ENCODE measurements at regions not wholly inside any gene's neighbourhood (a gene's known extent, or its start where the extent isn't known, plus 50 kb on each side); places are given as distances from the start of the nearest gene placed in this dataset.

DNA sequence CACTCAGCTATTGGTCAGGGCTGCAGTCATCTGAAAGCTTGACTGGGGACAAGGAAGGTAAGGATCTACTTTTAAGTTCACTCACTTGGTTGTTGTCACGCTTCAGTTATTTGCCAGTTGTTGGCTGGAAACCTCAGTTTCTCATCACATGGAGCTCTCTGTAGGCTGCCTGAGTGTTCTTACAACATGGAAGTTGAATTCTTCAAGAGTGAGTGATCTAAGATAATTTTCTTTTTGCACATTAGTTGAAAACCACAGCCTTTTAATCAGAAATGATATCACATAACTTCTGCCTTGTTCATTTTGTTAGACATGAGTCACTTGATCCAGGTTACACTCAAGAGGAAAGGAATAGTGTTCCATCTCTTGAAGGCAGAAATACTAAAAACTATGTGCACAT is 552.7 kb downstream of the RAPGEF2 start:
- TF ChIP-seq CTCF (conservative IDR thresholded peaks at IDR 0.05 in 1 of 2, IDR thresholded peaks at IDR 0.05 in 1 of 2; ENCODE audit: low read depth in 1 of 2, low read length in 2 of 2) (no peak), EZH2 (IDR thresholded peaks at IDR 0.05; ENCODE audit: low read length, missing control alignments) (no peak)

Measured in fibroblast of lung (primary cell).